NB4 (cell line): ENCODE measurements at regions not wholly inside any gene's neighbourhood (a gene's known extent, or its start where the extent isn't known, plus 50 kb on each side); places are given as distances from the start of the nearest gene placed in this dataset.
"Not testable (repeated sequence)": the region's sequence is repeated elsewhere in the genome, so short reads cannot be mapped to it uniquely, and the experiment has no call there.

Experiments used
- POLR2A ChIP-seq: IDR thresholded peaks from 2 replicates; pipeline ENCODE4 v1.6.1; 2011; ENCODE audit warnings: mild to moderate bottlenecking; ENCODE audit not compliant: insufficient read length; ENCODE audit errors: extremely low read depth
- TF ChIP-seq, protein P1 (sequence below): IDR thresholded peaks from one replicate; pipeline ENCODE4 v1.5.1; 2012; ENCODE audit warnings: low read depth, low read length

GRCh38 chr15:34488973-34489959 lies 51.7 kb upstream of the GOLGA8A start:
- TF ChIP-seq, protein P1, sequence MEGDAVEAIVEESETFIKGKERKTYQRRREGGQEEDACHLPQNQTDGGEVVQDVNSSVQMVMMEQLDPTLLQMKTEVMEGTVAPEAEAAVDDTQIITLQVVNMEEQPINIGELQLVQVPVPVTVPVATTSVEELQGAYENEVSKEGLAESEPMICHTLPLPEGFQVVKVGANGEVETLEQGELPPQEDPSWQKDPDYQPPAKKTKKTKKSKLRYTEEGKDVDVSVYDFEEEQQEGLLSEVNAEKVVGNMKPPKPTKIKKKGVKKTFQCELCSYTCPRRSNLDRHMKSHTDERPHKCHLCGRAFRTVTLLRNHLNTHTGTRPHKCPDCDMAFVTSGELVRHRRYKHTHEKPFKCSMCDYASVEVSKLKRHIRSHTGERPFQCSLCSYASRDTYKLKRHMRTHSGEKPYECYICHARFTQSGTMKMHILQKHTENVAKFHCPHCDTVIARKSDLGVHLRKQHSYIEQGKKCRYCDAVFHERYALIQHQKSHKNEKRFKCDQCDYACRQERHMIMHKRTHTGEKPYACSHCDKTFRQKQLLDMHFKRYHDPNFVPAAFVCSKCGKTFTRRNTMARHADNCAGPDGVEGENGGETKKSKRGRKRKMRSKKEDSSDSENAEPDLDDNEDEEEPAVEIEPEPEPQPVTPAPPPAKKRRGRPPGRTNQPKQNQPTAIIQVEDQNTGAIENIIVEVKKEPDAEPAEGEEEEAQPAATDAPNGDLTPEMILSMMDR = not testable (repeated sequence)
- TF ChIP-seq POLR2A = not testable (repeated sequence)
